IMR-90 (cell line): ENCODE measurements at regions not wholly inside any gene's neighbourhood (a gene's known extent, or its start where the extent isn't known, plus 50 kb on each side); places are given as distances from the start of the nearest gene placed in this dataset.
"Not testable (repeated sequence)": the region's sequence is repeated elsewhere in the genome, so short reads cannot be mapped to it uniquely, and the experiment has no call there.

ENCODE experiments used
- ATAC-seq: fragments of 200-7000 bp; cut with Tn5 transposase; 2 replicates; pipeline ENCODE4 v1.9.1; 2020; ENCODE audit warnings: low read depth, mild to moderate bottlenecking, moderate library complexity
- BruUV-seq: library from RNA; stranded (reverse); fragments of 400-500 nt; replicated peaks from 2 replicates; lab custom pipeline; 2021; lab: Mats Ljungman, UMichigan
- CTCF ChIA-PET: fragments of 300-600 bp; formaldehyde crosslinking; extraction: SDS; loops from one replicate; lab custom pipeline; 2021; ENCODE audit warnings: antibody characterized with exemption; lab: Yijun Ruan, JAX
- POLR2A ChIA-PET: fragments of 300-600 bp; sonication (Branson Sonifier 250); formaldehyde crosslinking; loops from one replicate; lab custom pipeline; 2022; ENCODE audit warnings: antibody characterized with exemption; ENCODE audit not compliant: unreplicated experiment; lab: Charles Lee
- DNase-seq: peaks from one replicate; pipeline ENCODE4 v3.0.0; 2013
- H2AFZ ChIP-seq: replicated peaks from 2 replicates; pipeline ENCODE3; 2013; ENCODE audit warnings: low read length, mild to moderate bottlenecking; ENCODE audit not compliant: poor library complexity
- H2AK5ac ChIP-seq: 2 replicates; pipeline ENCODE4 v1.6.1; 2013; ENCODE audit warnings: low read depth, low read length, inconsistent platforms
- H2AK9ac ChIP-seq: replicated peaks from 2 replicates; pipeline ENCODE3; 2013; ENCODE audit warnings: mild to moderate bottlenecking, low read depth, low read length, moderate library complexity; ENCODE audit not compliant: poor library complexity
- H2BK120ac ChIP-seq: 2 replicates; pipeline ENCODE4 v1.6.1; 2013; ENCODE audit warnings: low read depth, low read length, inconsistent platforms
- H2BK15ac ChIP-seq: 3 replicates; pipeline ENCODE4 v1.6.1; 2013; ENCODE audit warnings: low read depth, low read length, inconsistent platforms
- H2BK20ac ChIP-seq: 2 replicates; pipeline ENCODE4 v1.6.1; 2013; ENCODE audit warnings: low read depth, mild to moderate bottlenecking, inconsistent platforms, low read length, moderate library complexity
- H2BK5ac ChIP-seq: 2 replicates; pipeline ENCODE4 v1.6.1; 2013; ENCODE audit warnings: mild to moderate bottlenecking, low read depth, low read length, inconsistent platforms; ENCODE audit not compliant: poor library complexity, severe bottlenecking
- H3K14ac ChIP-seq: replicated peaks from 2 replicates; pipeline ENCODE4 v1.6.1; 2013; ENCODE audit warnings: low read depth, low read length, inconsistent platforms
- H3K18ac ChIP-seq: 2 replicates; pipeline ENCODE4 v1.6.1; 2013; ENCODE audit warnings: low read depth, low read length, control low read depth
- H3K23ac ChIP-seq: 2 replicates; pipeline ENCODE4 v1.6.1; 2013; ENCODE audit warnings: low read depth, low read length, inconsistent platforms
- H3K27ac ChIP-seq: 2 replicates; pipeline ENCODE4 v1.5.1; 2013; ENCODE audit warnings: mild to moderate bottlenecking, control low read depth, low read length; ENCODE audit not compliant: insufficient read depth
- H3K27me3 ChIP-seq: 2 replicates; pipeline ENCODE4 v1.6.1; 2013; ENCODE audit warnings: low read length; ENCODE audit not compliant: control insufficient read depth, insufficient read depth
- H3K36me3 ChIP-seq: 2 replicates; pipeline ENCODE4 v1.6.1; 2013; ENCODE audit warnings: low read length, mixed read lengths; ENCODE audit not compliant: control insufficient read depth, insufficient read depth
- H3K4ac ChIP-seq: 2 replicates; pipeline ENCODE4 v1.6.1; 2013; ENCODE audit warnings: low read depth, low read length, inconsistent platforms
- H3K4me1 ChIP-seq: 2 replicates; pipeline ENCODE4 v1.6.1; 2013; ENCODE audit warnings: low read length, mixed read lengths; ENCODE audit not compliant: control insufficient read depth, insufficient read depth
- H3K4me2 ChIP-seq: 2 replicates; pipeline ENCODE4 v1.6.1; 2013; ENCODE audit warnings: low read depth, mild to moderate bottlenecking, control low read depth, low read length, moderate library complexity
- H3K4me3 ChIP-seq: 2 replicates; pipeline ENCODE4 v1.5.1; 2013; ENCODE audit warnings: low read depth, mild to moderate bottlenecking, control low read depth, low read length, moderate library complexity; ENCODE audit not compliant: insufficient read depth
- H3K56ac ChIP-seq: 2 replicates; pipeline ENCODE4 v1.6.1; 2013; ENCODE audit warnings: low read length, inconsistent platforms; ENCODE audit not compliant: insufficient read depth; ENCODE audit errors: extremely low read depth
- H3K79me1 ChIP-seq, 2 experiments: 2 replicates each; pipeline ENCODE4 v1.6.1; 2013; ENCODE audit warnings: low read length in 2 of 2, inconsistent platforms in 1 of 2, low read depth in 1 of 2
- H3K9ac ChIP-seq: 2 replicates; pipeline ENCODE4 v1.6.1; 2013; ENCODE audit warnings: low read depth, low read length, control low read depth
- H3K9me1 ChIP-seq: 2 replicates; pipeline ENCODE4 v1.6.1; 2013; ENCODE audit warnings: low read length, inconsistent platforms; ENCODE audit not compliant: insufficient read depth
- H3K9me3 ChIP-seq: 2 replicates; pipeline ENCODE4 v1.6.1; 2013; ENCODE audit warnings: low read length; ENCODE audit not compliant: control insufficient read depth, insufficient read depth
- H4K20me1 ChIP-seq: 2 replicates; pipeline ENCODE4 v1.6.1; 2013; ENCODE audit warnings: low read length, inconsistent platforms; ENCODE audit not compliant: insufficient read depth
- H4K5ac ChIP-seq: 2 replicates; pipeline ENCODE4 v1.6.1; 2013; ENCODE audit warnings: mild to moderate bottlenecking, low read depth, low read length, control low read depth
- H4K8ac ChIP-seq, 2 experiments: 2 replicates each; pipeline ENCODE4 v1.6.1; 2013; ENCODE audit warnings: low read depth in 2 of 2, low read length in 2 of 2, control low read depth in 1 of 2, inconsistent platforms in 1 of 2
- H4K91ac ChIP-seq: 2 replicates; pipeline ENCODE4 v1.6.1; 2013; ENCODE audit warnings: low read depth, low read length, inconsistent platforms; ENCODE audit not compliant: insufficient read depth
- WGBS, 2 experiments: methylation state at CpG; one replicate each; pipeline versions ENCODE4 v1.1.5 to v1.1.7; 2013; ENCODE audit warnings: missing lambda C conversion rate in 2 of 2; ENCODE audit not compliant: insufficient read length in 1 of 2; ENCODE audit errors: extremely low coverage in 2 of 2; 5-methylcytosine and 5-hydroxymethylcytosine counted together
- dilution Hi-C: fragments of 300-500 bp; cut with HindIII; formaldehyde crosslinking; loops from one replicate; pipeline ENCODE4 v1.14.3; 2018; ENCODE audit warnings: low sequenced_read_pairs; ENCODE audit not compliant: unreplicated experiment
- in situ Hi-C: fragments of 300-500 bp; cut with MboI; formaldehyde crosslinking; loops from 3 replicates; pipeline ENCODE4 v1.14.3; 2019; ENCODE audit warnings: low sequenced_read_pairs, inconsistent platforms, mixed read lengths
- intact Hi-C: fragments of 100-400 bp; cut with micrococcal nuclease; formaldehyde crosslinking; loops from 2 replicates; pipeline ENCODE4 v1.10.0; 2022

GRCh38 chr20:30333744-30334143 lies 923.7 kb upstream of the DEFB115 start:
- H3K18ac ChIP-seq, H3K36me3 ChIP-seq, H3K27me3 ChIP-seq, H4K8ac ChIP-seq, H2AFZ ChIP-seq, H2BK5ac ChIP-seq, H3K56ac ChIP-seq, H2BK120ac ChIP-seq, ATAC-seq, H4K5ac ChIP-seq, H3K23ac ChIP-seq, H3K27ac ChIP-seq, H3K4me1 ChIP-seq, H3K4me2 ChIP-seq, DNase-seq, intact Hi-C loops, CTCF ChIA-PET, BruUV-seq, H2BK20ac ChIP-seq, H3K14ac ChIP-seq, H3K79me1 ChIP-seq, POLR2A ChIA-PET, H2AK9ac ChIP-seq, H3K9me3 ChIP-seq, H3K4me3 ChIP-seq, H3K9ac ChIP-seq, H4K91ac ChIP-seq, H3K9me1 ChIP-seq, dilution Hi-C loops, H4K20me1 ChIP-seq, H2BK15ac ChIP-seq, H3K4ac ChIP-seq, H2AK5ac ChIP-seq, in situ Hi-C loops: not testable (repeated sequence)
- 0% methylated on average over 1 of the region's 5 CpGs; no CpG with 5 or more reads in 1 of the 2 experiments for WGBS, 2 experiments

- POLR2A ChIA-PET, H4K5ac ChIP-seq: not testable (repeated sequence)
- WGBS, 2 experiments, result no CpG with 5 or more reads among the region's 4 CpGs
Measured at GRCh38 chr20:30337556-30337955, 919.9 kb upstream of the DEFB115 start.

More at GRCh38 chr20:30337556-30337955, 919.9 kb upstream of the DEFB115 start:
- H2AFZ ChIP-seq, H2BK5ac ChIP-seq, DNase-seq, H3K9ac ChIP-seq, H2AK9ac ChIP-seq, H3K27me3 ChIP-seq, H3K27ac ChIP-seq, H3K9me3 ChIP-seq, CTCF ChIA-PET, H4K8ac ChIP-seq, H3K4me3 ChIP-seq, H4K91ac ChIP-seq, intact Hi-C loops, BruUV-seq, dilution Hi-C loops, H3K36me3 ChIP-seq, H3K56ac ChIP-seq, H4K20me1 ChIP-seq, H2BK120ac ChIP-seq, H2AK5ac ChIP-seq, H3K18ac ChIP-seq, H3K14ac ChIP-seq, H3K9me1 ChIP-seq, H2BK15ac ChIP-seq, H3K4me2 ChIP-seq, H3K4me1 ChIP-seq, in situ Hi-C loops, H3K79me1 ChIP-seq, ATAC-seq, H3K23ac ChIP-seq, H3K4ac ChIP-seq, H2BK20ac ChIP-seq: not testable (repeated sequence)
